ENCODE measurements at regions not wholly inside any gene's neighbourhood (a gene's known extent, or its start where the extent isn't known, plus 50 kb on each side); places are given as distances from the start of the nearest gene placed in this dataset.

- no peak overlapping the region for H3K9ac ChIP-seq
Observed at GRCh38 chr5:146945617-146946084, 67.1 kb upstream of the PPP2R2B start.

GRCh38 chr5:146947181-146947941 lies 68.8 kb upstream of the PPP2R2B start:
- Mint-ChIP-seq H3K9me3 (no peaks in the 10 kb centered on the region), H3K27me3 (ENCODE audit: insufficient read depth, low read depth) (no peaks in the 10 kb centered on the region), H3K4me3 (no peak overlapping the region), H3K36me3 (no peaks in the 10 kb centered on the region), H3K4me1 (peaks cover 11% of the 10 kb centered on the region), H3K27ac (no peak overlapping the region)
- Histone ChIP-seq H3K9ac (no peak overlapping the region), H3K9me3 (ENCODE audit: low read depth) (no peaks in the 10 kb centered on the region), H4K20me1 (ENCODE audit: low read depth) (no peaks in the 10 kb centered on the region), H3K27me3 (no peaks in the 10 kb centered on the region), H3K4me1 (peaks cover 3% of the 10 kb centered on the region), H3K4me2 (no peak overlapping the region), H2AFZ (replicated peaks) (peak overlapping the region; percentile 72), H3F3A (ENCODE audit: low read depth) (no peaks in the 10 kb centered on the region), H3K79me2 (ENCODE audit: low read depth) (no peaks in the 10 kb centered on the region), H3K36me3 (no peaks in the 10 kb centered on the region), H3K27ac (no peak overlapping the region), H3K4me3 (no peak overlapping the region)
- peak; percentile 39 for DNase-seq (ENCODE audit: low spot score)
- no peak for TF ChIP-seq EZH2phosphoT487 (IDR thresholded peaks at IDR 0.05)
- TF ChIP-seq, protein P1, sequence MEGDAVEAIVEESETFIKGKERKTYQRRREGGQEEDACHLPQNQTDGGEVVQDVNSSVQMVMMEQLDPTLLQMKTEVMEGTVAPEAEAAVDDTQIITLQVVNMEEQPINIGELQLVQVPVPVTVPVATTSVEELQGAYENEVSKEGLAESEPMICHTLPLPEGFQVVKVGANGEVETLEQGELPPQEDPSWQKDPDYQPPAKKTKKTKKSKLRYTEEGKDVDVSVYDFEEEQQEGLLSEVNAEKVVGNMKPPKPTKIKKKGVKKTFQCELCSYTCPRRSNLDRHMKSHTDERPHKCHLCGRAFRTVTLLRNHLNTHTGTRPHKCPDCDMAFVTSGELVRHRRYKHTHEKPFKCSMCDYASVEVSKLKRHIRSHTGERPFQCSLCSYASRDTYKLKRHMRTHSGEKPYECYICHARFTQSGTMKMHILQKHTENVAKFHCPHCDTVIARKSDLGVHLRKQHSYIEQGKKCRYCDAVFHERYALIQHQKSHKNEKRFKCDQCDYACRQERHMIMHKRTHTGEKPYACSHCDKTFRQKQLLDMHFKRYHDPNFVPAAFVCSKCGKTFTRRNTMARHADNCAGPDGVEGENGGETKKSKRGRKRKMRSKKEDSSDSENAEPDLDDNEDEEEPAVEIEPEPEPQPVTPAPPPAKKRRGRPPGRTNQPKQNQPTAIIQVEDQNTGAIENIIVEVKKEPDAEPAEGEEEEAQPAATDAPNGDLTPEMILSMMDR (IDR thresholded peaks at IDR 0.05) = peak; percentile 71

More at GRCh38 chr5:146945617-146946084, 67.1 kb upstream of the PPP2R2B start:
- H3K4me3 Mint-ChIP-seq = no peak overlapping the region
- H3K4me1 Mint-ChIP-seq = peaks cover 7% of the 10 kb centered on the region
- no peaks in the 10 kb centered on the region for H3F3A ChIP-seq (ENCODE audit: low read depth)
- H4K20me1 ChIP-seq (ENCODE audit: low read depth) = no peaks in the 10 kb centered on the region
- no peaks in the 10 kb centered on the region for H3K79me2 ChIP-seq (ENCODE audit: low read depth)
- H3K9me3 ChIP-seq (ENCODE audit: low read depth) = no peaks in the 10 kb centered on the region
- no peaks in the 10 kb centered on the region for H3K36me3 ChIP-seq
- H3K27ac ChIP-seq = no peak overlapping the region
- H3K9me3 Mint-ChIP-seq = no peaks in the 10 kb centered on the region
- no peak overlapping the region for H3K4me3 ChIP-seq
- no peak for TF ChIP-seq EZH2 (IDR thresholded peaks at IDR 0.05)
- no peak for TF ChIP-seq EZH2phosphoT487 (IDR thresholded peaks at IDR 0.05)
- TF ChIP-seq, protein P1 (IDR thresholded peaks at IDR 0.05) = no peak
- no peak for DNase-seq (ENCODE audit: low spot score)
- no peak overlapping the region for H3K4me2 ChIP-seq
- no peaks in the 10 kb centered on the region for H3K27me3 Mint-ChIP-seq (ENCODE audit: insufficient read depth, low read depth)
- no peaks in the 10 kb centered on the region for H3K27me3 ChIP-seq
- H3K36me3 Mint-ChIP-seq = no peaks in the 10 kb centered on the region
- no peak overlapping the region for H2AFZ ChIP-seq (replicated peaks)
- H3K4me1 ChIP-seq = no peaks in the 10 kb centered on the region
- H3K27ac Mint-ChIP-seq = no peak overlapping the region

DNA sequence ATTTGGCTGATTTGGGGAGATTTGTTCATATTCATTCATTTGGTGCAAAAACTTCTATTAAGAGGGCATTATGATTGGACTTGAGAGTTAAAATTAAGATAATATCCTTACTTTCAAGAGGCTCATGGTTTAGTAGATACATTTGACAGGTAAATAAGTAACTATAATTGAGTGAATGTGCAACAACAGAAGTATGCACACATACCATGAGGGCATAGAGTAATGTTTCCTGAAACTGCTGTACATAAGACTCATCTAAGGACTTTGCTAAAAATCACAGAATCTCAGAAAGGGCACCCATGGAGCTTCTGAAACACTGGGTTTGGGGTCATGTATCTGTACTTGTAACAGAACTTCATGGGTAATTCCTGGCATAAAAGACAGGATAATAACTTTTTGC lies 70.1 kb upstream of the PPP2R2B start:
- Histone ChIP-seq H3K27ac (no peak overlapping the region), H3K27me3 (no peaks in the 10 kb centered on the region), H2AFZ (replicated peaks) (no peak overlapping the region), H3K9me3 (ENCODE audit: low read depth) (no peaks in the 10 kb centered on the region), H3F3A (ENCODE audit: low read depth) (no peaks in the 10 kb centered on the region), H3K79me2 (ENCODE audit: low read depth) (no peaks in the 10 kb centered on the region), H3K4me2 (no peak overlapping the region), H3K36me3 (no peaks in the 10 kb centered on the region), H3K4me3 (no peak overlapping the region), H3K9ac (no peak overlapping the region), H4K20me1 (ENCODE audit: low read depth) (no peaks in the 10 kb centered on the region), H3K4me1 (peaks cover 3% of the 10 kb centered on the region)
- Mint-ChIP-seq H3K27me3 (ENCODE audit: insufficient read depth, low read depth) (no peaks in the 10 kb centered on the region), H3K4me1 (peaks cover 11% of the 10 kb centered on the region), H3K4me3 (no peak overlapping the region), H3K9me3 (no peaks in the 10 kb centered on the region), H3K36me3 (no peaks in the 10 kb centered on the region), H3K27ac (no peak overlapping the region)
- DNase-seq (ENCODE audit: low spot score) = no peak
- TF ChIP-seq EZH2 (IDR thresholded peaks at IDR 0.05) (no peak), EZH2phosphoT487 (IDR thresholded peaks at IDR 0.05) (no peak)
- TF ChIP-seq, protein P1 (IDR thresholded peaks at IDR 0.05) = no peak
